A204.1 (cell line): ENCODE measurements at regions not wholly inside any gene's neighbourhood (a gene's known extent, or its start where the extent isn't known, plus 50 kb on each side); places are given as distances from the start of the nearest gene placed in this dataset.

ENCODE experiments used
- FAIRE-seq: peaks from 2 replicates; lab custom pipeline; 2012; peaks lifted over from hg19 to GRCh38; lab: Jason Lieb, UNC

- no peak for FAIRE-seq
Measured at GRCh38 chr14:85241022-85241855, 288.7 kb upstream of the FLRT2 start.

GRCh38 chr14:85242666-85243065 lies 287.3 kb upstream of the FLRT2 start:
- no peak for FAIRE-seq

- no peak for FAIRE-seq
Measured at GRCh38 chr14:85243321-85243720, 286.6 kb upstream of the FLRT2 start.

GRCh38 chr14:85247071-85247470 lies 282.9 kb upstream of the FLRT2 start:
- no peak for FAIRE-seq

GRCh38 chr14:85248881-85249635 lies 280.9 kb upstream of the FLRT2 start:
- FAIRE-seq = no peak

- FAIRE-seq = no peak
Measured at GRCh38 chr14:85250414-85251189, 279.3 kb upstream of the FLRT2 start.

GRCh38 chr14:85252011-85252410 lies 277.9 kb upstream of the FLRT2 start:
- no peak for FAIRE-seq

GRCh38 chr14:85254711-85255110 lies 275.2 kb upstream of the FLRT2 start:
- FAIRE-seq = no peak

- no peak for FAIRE-seq
Measured at GRCh38 chr14:85257287-85257686, 272.7 kb upstream of the FLRT2 start.

GRCh38 chr14:85263916-85264675 lies 265.8 kb upstream of the FLRT2 start:
- no peak for FAIRE-seq

GRCh38 chr14:85273099-85273677 lies 256.8 kb upstream of the FLRT2 start:
- no peak for FAIRE-seq

GRCh38 chr14:85273952-85274351 lies 256.0 kb upstream of the FLRT2 start:
- no peak for FAIRE-seq

GRCh38 chr14:85276161-85276978 lies 253.6 kb upstream of the FLRT2 start:
- no peak for FAIRE-seq

- FAIRE-seq = no peak
Measured at GRCh38 chr14:85276979-85277228, 253.0 kb upstream of the FLRT2 start.

GRCh38 chr14:85279407-85279806 lies 250.5 kb upstream of the FLRT2 start:
- no peak for FAIRE-seq

GRCh38 chr14:85280074-85280473 lies 249.9 kb upstream of the FLRT2 start:
- no peak for FAIRE-seq

GRCh38 chr14:85281921-85282320 lies 248.0 kb upstream of the FLRT2 start:
- FAIRE-seq = no peak

GRCh38 chr14:85288041-85288440 lies 241.9 kb upstream of the FLRT2 start:
- FAIRE-seq = no peak

- FAIRE-seq = no peak
Measured at GRCh38 chr14:85291731-85292130, 238.2 kb upstream of the FLRT2 start.

- FAIRE-seq = no peak
Measured at GRCh38 chr14:85293612-85294234, 236.2 kb upstream of the FLRT2 start.

GRCh38 chr14:85295318-85295717 lies 234.6 kb upstream of the FLRT2 start:
- no peak for FAIRE-seq
